Cardiac fibroblast (primary cell): ENCODE measurements at regions not wholly inside any gene's neighbourhood (a gene's known extent, or its start where the extent isn't known, plus 50 kb on each side); places are given as distances from the start of the nearest gene placed in this dataset.

Source experiments
- DNase-seq, 2 donors: peaks; one replicate each; pipeline versions ENCODE4 v3.0.0 to v3.0.0-alpha.2; 2010; ENCODE audit warnings: low read depth in 2 of 2
- H3K4me3 ChIP-seq, 2 donors: replicated peaks in 1 of 2; 1 replicate in 1 of 2; 2 replicates in 1 of 2; pipeline ENCODE4 v1.5.1; 2011; ENCODE audit warnings: low read depth in 2 of 2, low read length in 2 of 2, mild to moderate bottlenecking in 2 of 2, moderate library complexity in 1 of 2
- TF ChIP-seq, protein P1 (sequence below): IDR thresholded peaks from one replicate; pipeline ENCODE4 v1.5.1; 2011; ENCODE audit warnings: low read depth, mild to moderate bottlenecking, low read length, inconsistent platforms

DNA sequence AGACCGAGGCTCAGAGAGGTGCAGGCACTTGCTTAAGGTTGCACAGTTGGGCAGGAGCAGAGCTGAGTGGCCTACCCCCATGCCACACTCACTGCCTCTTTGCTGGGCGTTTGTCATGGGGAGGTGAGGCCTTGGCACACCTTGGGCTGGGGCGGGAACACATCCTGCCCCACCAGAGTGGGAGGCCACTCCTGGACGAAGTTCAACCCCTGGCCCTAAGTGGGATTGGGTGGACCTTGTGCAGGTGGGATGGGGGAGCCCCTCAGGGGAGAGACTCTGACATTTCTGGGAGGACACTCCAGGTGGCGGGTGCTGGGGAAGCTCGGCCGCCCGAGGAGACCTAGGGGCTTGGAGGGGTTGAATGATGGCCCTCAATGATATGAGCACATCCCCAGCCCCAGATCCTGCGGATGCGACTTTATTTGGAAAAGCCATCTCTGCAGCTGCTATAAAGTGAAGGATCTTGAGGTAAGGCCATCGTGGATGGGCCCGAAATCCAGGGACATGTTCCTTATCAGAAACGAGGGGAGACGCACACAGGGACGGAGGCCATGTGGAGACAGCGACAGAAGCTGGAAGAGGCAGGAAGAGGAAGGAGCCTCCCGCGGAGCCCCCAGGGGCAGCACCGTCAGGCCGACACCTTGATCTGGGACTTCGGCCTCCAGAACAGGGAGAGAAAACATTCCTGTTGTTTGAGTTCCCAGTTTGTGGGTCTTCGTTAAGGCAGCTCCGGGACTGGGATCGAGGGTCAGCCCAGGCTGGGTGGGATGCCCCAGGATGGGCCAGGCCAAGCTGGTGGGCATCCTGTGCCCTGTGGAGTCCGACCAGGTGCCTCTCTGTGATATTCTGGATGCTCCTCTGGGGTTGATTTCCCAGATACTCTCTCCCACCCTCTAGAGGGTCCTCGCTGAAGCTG is 111.6 kb upstream of the LRPAP1 start:
- no peak for DNase-seq
- TF ChIP-seq, protein P1, sequence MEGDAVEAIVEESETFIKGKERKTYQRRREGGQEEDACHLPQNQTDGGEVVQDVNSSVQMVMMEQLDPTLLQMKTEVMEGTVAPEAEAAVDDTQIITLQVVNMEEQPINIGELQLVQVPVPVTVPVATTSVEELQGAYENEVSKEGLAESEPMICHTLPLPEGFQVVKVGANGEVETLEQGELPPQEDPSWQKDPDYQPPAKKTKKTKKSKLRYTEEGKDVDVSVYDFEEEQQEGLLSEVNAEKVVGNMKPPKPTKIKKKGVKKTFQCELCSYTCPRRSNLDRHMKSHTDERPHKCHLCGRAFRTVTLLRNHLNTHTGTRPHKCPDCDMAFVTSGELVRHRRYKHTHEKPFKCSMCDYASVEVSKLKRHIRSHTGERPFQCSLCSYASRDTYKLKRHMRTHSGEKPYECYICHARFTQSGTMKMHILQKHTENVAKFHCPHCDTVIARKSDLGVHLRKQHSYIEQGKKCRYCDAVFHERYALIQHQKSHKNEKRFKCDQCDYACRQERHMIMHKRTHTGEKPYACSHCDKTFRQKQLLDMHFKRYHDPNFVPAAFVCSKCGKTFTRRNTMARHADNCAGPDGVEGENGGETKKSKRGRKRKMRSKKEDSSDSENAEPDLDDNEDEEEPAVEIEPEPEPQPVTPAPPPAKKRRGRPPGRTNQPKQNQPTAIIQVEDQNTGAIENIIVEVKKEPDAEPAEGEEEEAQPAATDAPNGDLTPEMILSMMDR, result no peak
- no peak overlapping the region for H3K4me3 ChIP-seq

DNA sequence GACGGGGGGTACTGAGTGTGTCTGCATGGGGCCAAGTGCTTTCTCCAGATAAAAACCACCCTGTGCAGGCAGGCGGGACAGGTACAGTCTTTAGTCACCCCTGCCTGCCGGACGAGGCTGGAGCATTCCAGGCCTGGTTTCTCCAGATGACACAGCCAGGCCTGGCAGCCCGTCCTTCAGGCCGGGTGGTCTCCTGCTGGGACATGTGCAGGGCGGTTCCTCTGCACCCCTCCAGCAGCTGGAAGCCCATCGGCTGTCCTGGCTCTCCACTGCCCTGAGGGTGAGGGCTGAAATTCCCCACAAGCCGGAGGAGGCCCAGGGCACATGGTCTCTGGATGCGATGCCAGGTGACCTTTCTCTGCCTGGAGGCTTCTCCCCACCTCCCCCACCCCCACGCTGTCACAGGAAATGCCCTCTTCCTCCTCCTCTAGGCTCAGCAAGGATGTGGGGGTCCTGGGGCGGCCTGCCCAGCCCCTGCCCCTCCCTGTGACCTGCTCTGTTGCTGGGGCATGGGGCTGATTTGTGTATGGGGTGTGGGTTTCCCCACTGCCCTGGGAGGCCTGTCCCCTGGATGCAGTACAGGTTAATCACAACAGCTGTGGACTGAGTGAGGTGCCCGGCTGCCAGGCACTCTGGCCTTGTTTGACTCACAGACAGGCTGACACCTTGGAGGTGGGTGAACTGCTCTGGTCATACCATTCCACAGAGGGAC is 110.7 kb upstream of the LRPAP1 start:
- H3K4me3 ChIP-seq, result no peak overlapping the region
- DNase-seq, result no peak
- TF ChIP-seq, protein P1, result no peak

DNA sequence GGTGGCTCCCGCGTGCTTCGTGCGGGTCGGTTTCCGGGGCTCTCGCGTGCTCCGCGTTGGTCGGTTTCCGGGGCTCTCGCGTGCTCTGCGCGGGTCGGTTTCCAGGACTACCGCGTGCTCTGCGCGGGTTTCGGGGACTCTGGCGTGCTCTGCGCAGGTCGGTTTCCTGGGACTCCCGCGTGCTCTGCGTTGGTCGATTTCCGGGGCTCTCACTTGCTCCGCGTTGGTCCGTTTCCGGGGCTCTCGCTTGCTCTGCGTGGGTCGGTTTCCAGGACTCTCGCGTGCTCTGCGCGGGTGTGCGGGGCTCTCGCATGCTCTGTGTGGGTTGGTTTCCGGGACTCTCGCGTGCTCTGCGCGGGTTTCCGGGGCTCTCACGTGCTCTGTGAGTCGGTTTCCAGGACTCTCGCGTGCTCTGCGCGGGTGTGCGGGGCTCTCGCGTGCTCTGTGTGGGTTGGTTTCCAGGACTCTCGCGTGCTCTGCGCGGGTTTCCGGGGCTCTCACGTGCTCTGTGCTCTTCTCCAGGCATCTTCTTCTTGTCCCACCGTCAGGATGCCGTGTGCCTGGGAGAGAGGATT is 109.9 kb upstream of the LRPAP1 start:
- DNase-seq, result no peak
- no peak overlapping the region for H3K4me3 ChIP-seq
- TF ChIP-seq, protein P1, result no peak

DNA sequence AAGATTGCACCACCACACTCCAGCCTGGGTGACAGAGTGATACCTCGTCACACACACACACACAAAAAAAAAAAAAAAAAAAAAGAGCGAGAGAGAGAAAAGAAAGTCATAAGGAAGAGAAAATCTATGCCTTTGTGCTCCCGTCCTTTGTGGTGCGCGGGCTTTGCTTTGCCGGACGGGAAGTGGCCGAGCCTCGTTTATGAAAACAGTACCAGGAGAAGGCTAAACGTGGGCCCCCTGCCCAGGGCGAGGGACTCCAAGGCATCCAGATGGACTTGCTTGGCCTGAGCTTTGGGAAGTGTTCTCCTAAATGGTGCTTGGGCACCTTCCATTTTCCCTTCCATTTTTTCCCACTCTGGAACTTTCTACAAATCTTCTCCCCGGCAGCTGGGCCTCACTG is 109.3 kb upstream of the LRPAP1 start:
- no peak for DNase-seq
- H3K4me3 ChIP-seq, result no peak overlapping the region
- TF ChIP-seq, protein P1, result no peak

DNA sequence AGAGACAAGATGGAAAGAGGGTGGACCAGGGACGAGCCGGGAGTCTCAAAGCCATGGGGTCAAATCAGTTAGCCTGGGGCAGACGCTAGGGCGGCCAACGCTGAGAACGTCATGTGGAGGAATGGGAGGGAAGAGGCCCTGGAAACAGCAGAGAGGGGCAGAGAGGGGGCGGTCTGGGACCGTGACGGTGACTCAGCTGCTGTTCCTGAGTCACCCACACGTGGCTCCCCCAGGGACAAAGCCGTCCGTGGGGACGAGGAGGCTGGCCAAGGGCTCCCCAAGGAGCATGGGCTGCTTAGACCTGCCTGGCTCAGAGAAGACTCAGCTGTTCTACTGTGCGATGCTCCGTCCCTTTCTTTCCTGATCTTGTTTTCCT is 108.4 kb upstream of the LRPAP1 start:
- TF ChIP-seq, protein P1, result no peak
- peak in 1 of 2 donors; percentile 22 for DNase-seq

DNA sequence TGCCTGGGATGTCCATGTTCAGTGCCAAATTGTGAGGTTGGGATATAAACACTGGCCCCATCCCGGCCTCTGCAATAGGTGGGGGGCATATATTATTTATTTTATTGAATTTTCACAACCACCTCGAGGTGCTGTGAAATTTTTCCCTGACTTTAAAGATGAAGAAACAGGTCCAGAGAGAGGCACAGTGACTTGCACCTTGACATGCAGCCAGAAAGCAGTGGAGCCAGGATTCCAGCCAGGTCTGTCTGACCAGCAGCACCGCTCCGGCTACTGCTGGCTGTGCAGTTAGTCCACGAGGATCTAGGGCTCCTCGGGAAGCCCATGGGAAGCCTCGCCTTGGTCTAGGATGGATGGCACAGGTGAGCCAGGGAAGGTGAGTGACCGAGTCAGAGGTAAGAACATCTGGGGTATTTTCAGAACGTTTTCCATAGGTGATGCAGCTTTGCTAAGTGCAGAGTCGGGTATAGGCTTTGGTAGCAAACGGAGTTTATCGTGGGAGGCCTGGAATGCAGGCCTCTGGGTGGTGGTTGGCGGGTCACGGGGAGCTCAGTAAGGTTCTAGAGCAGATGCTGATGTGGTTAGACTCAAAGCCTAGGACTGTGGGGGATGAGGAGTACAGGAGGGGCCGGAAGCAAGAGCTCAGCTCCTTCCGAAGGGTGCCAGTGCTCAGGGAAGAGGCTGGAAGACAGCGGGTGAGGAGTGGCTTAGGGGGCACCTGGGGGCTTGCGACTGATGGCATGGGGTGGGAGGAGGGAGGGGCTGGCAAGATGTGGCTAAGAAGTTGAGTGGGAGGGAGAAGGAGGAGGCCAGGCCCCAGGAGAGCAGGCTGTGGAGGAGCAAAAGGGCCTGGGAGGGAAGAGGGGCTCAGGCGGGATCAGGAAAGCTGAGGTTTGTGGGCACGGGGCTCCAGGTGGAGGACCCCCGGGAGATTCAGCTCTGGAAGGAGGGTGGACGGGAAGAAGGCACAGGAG is 107.7 kb upstream of the LRPAP1 start:
- TF ChIP-seq, protein P1, result no peak
- DNase-seq, result no peak
- H3K4me3 ChIP-seq, result no peak overlapping the region

More for the DNA sequence above, 108.4 kb upstream of the LRPAP1 start:
- no peak overlapping the region for H3K4me3 ChIP-seq
